Erythroblast (primary cell): ENCODE measurements at regions not wholly inside any gene's neighbourhood (a gene's known extent, or its start where the extent isn't known, plus 50 kb on each side); places are given as distances from the start of the nearest gene placed in this dataset.

Source experiments
- GATA1 ChIP-seq: IDR thresholded peaks from 2 replicates; pipeline ENCODE4 v1.6.1; 2011; ENCODE audit warnings: low read depth, mild to moderate bottlenecking, control low read depth, low read length, moderate library complexity
- POLR2A ChIP-seq: IDR thresholded peaks from 2 replicates; pipeline ENCODE4 v1.6.1; 2011; ENCODE audit warnings: mild to moderate bottlenecking, low read length

- TF ChIP-seq POLR2A (no peak), GATA1 (no peak)
Measured at GRCh38 chr7:142422621-142423020, 164.8 kb upstream of the PRSS58 start.
